Inflammatory macrophage treated with lipopolysaccharide for 4 hours (primary cell): ENCODE measurements at regions not wholly inside any gene's neighbourhood (a gene's known extent, or its start where the extent isn't known, plus 50 kb on each side); places are given as distances from the start of the nearest gene placed in this dataset.
"Not testable (repeated sequence)": the region's sequence is repeated elsewhere in the genome, so short reads cannot be mapped to it uniquely, and the experiment has no call there.

Source experiments
- DNase-seq: peaks from one replicate; pipeline ENCODE4 v3.0.0-alpha.2; 2020

GRCh38 chr1:25020851-25021590 is 90.9 kb upstream of the RUNX3 start:
- DNase-seq: no peak

DNA sequence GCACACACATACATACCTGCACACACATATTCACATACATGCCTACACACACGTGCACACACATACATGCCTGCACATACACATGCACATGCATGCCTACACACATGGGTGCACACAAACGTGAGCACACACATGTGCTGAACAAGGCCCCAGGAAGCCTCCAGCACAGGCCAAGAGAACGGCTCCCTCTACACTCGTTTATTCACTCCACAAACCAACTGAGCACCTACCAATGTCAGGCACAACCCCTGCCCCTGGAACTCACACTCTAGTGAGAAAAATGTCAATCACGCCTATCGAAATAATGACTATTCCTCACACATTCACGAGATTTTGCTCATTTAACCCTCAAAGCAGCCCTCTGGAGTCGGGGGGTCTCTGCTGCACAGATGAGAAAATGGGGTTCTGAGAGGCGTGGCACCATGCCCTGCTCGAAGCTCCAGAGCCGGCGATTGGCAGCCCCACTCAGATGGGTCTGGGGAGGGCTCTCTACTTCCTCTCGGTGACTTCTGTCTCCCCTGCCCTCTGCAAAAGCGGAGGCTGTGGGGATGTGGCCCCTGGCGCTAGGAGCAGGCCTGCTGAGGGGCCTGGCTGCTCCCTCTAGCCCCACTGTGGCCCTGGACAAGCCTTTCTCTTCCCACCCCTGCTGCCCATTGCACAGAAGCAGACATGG is 90.2 kb upstream of the RUNX3 start:
- DNase-seq: no peak

- no peak for DNase-seq
These were observed 89.5 kb upstream of the RUNX3 start for GRCh38 chr1:25019337-25020172.

DNA sequence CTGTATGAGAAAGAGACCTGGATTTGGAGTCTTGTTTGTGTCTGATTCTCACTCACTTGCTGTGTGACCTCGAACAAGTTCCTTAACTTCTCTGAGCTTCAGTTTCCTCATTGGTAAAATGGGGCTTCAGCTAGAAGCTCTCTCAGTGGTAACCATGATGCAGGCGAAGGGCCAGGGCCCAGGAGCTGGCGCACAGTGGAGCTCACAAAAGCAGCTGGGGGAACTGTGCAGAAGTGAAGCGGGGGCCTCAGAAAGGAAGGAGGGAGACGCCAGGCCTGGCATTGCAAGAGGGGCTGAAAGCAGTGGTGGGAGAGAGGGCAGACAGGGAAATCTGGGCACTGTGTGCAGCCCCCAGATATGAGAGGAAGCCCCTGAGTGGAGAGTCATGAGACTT is 88.9 kb upstream of the RUNX3 start:
- DNase-seq: no peak

DNA sequence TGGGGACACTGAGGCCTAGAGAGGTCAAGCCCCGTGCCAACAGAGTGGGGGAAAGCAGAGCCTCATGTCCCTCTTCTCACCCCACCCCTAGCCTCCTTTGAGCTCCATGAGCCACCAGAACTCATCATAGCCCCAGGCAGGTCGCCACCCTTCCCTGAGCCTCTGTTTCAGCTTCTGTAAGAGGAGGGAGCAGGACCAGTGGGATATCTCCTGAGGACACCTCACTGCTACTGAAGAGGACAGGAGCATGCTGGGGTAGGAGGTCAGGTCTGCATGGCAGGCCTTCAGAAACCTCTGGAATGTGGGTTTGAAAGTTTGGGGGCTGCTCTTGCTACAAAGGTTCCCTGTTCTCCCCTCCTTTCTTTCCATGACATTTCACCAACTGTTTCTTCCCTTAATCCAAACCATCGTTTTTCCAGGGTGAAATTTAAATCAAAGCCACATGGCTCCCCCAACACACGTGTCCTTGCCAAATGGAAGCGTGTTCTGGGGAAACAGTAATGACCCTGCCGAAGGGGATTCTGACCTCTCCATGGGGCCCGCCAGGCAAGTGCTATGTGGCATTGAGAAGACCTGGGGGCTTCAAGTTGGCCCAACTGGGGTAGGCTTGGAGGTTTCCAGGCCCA is 88.1 kb upstream of the RUNX3 start:
- DNase-seq: no peak

DNA sequence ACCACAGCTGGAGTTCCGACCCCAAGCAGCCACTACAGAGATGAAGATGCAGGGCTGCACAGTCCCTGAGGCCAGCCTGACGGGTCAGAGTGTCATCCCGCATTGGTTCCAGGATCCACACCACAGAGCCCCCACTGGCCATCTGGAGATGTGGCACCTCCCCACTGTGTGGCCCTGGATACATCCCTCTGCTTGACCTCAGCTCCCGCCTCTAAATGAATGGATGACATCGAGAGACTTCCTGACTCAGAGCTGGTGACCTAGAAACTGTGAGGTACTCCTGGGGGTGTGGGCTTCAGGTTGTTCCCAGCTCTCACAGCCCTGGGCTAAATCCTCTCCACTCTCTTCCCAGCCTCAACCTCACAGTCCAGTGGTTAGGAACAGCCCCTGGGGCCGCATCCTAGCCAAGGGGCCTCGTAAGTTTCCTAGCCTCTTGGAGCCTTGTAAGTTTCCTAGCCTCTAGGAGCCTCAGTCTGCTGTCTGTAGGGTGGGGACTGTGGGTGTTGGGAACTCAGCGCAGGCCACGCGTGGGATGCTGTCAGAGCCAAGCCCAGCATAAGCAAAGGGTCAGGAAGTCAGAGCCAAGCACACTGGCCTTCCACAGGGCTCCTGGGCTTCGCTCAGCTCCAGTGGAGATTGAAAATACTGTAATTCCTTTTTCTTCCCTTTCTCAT is 87.5 kb upstream of the RUNX3 start:
- no peak for DNase-seq

DNA sequence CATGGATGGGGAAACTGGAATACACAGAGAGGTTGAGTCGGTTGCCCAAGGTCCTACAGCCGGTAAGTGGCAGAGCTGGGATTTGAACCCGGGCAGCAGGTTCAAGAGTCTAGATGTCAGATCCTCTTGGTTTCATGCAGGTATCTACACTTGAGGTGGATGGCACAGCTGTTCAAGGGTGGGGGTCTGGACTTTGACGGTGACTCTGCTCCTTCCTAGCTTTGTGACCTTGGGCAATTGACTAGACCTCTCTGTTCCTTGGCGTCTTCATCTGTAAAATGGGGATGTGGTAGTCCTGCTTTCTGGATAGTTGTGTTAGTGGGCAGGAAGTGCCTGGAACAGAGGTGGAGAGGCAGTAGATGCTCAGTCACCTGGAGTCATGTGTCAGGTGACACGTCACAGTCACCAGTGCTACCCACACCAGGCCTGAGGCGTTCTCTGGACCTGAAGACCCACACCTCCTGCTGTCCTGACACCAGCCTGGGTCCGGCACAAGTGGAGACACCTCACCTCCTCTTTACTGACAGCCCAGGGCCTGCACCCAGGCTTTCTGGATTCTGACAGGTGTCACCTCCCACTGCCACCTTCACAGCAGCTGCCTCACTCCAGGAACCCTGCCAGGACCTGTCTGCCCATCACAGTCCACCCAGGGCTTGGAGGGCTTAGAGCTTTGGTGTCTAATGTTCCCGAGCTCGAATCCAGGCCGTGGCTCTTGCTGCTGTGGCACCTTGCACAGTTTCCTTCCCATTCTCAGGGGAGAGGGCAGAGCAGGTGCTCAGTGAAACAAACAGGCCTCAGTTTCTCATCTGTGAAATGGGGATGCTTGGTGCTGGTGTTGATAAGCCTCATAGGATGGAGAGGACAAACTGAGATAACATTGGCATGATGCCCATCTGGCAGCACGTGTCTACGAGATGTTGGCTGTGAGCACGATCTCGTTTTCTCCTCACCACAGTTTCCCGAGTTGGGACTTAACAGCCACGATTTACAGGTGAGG is 83.2 kb upstream of the RUNX3 start:
- no peak for DNase-seq

GRCh38 chr1:25011943-25012638 is 82.0 kb upstream of the RUNX3 start:
- DNase-seq: no peak

DNA sequence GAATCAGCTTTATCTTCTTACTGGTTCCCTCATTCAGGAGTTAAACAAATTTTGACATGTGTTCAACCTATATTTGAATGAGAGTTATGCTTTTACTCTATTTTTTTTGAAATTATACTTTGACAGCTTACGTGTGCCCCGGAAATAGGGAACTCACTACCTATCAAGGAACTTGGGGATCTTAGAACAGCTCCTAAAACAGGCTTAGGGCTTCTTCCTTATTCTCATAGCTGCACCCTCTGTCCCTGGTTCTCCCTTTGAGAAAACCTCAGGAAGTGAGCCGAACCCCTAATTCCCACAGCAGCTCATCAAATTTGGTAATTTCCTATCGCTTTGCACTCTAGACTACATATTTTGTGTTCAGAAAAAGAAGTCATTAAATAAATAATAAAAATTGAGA is 81.2 kb upstream of the RUNX3 start:
- no peak for DNase-seq

DNA sequence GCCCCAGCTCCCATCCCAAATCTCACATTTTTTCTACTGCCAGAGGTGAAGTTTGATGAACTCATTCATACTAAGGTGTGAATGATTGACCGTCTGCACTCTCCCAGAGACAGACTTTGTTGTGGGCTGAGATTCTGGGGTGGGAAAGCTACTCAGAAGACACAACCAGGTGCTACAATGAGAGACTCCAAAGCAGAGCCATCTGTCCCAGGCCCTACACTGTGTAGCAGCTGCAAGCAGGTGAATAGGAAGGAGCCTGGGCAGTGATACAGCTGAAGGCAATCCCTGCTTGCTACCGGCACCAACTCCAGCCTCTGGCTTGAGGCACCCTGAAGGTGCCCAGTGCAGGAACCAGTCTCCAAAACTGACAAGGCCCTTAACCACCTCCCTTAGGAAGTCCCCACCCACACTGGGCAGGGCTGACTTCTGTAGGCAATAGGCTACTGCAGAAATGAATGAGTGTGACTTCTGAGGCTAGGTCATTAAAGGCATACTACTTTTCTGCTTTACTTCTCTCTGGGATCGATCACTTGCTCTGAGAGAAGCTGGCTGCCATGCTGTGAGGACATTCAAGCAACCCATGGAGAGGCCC is 79.7 kb upstream of the RUNX3 start:
- DNase-seq: peak; percentile 81

DNA sequence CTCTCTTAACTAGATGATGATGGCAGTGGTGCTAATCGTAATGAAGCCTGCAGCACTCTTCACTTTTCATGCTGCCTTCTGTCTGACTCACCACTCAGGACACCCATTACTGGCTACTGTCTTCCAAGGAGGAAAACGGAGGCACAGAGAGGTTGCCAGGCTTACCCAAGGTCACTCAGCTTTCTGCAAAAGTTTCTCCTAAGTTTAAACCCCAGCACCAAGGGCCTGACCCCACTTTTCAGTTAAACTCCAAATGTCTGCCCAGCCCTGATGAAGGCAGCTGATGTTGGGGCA is 78.1 kb upstream of the RUNX3 start:
- no peak for DNase-seq

GRCh38 chr1:25007390-25008191 is 77.5 kb upstream of the RUNX3 start:
- not testable (repeated sequence) for DNase-seq

DNA sequence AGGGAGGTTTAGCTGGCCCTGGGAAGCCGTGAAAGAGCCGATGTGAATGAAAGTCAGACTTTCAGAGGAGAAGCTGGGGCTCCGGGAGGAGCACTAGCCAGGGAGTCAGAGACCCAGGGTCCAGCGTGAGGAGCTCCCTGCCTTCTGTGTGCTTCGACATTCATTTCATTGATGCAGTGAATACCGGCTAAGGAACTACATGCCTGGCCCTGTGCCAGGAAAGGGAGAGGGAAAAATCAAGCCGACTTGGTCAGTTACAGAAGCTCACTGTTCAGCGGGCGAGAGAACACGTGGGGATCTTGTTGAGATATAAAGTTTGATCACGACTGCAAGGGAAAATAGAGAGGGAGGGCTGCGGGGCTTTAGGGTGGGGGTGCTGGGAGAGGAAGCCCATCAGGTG is 76.7 kb upstream of the RUNX3 start:
- no peak for DNase-seq

- DNase-seq: no peak
These were observed 74.3 kb upstream of the RUNX3 start for GRCh38 chr1:25004355-25004754.

DNA sequence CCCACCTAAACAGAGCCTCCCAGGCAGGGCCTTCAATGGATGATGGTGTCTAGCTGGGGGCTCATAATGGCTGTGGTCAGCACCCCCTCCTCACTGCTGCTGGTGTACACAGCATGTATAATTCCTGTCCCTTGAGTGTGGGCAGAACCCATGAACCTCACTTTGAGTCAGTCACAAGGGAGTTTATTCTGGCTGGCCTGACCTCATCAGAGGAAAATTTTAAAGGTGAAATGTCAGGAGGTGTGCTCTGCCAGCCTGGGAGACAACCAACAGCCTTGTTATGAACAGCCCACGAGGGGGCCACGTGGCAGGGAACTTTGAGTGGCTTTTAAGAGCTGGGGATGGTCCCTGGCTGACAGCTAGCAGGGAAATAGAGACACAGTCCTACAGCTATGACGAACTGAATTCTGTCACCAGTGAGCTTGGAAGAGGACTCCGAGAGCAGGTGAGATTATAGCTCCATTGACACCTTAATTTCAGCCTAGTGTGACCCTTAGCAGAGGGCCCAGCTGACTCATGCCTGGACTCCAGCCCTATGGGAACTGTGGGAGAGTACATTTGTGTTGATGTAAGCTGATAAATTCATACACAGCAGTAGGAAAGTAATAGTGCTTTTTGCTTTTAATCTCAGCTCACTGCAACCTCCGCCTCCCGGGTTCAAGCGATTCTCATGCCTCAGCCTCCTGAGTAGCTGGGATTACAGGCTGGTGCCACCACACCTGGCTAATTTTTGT is 73.5 kb upstream of the RUNX3 start:
- DNase-seq: no peak

DNA sequence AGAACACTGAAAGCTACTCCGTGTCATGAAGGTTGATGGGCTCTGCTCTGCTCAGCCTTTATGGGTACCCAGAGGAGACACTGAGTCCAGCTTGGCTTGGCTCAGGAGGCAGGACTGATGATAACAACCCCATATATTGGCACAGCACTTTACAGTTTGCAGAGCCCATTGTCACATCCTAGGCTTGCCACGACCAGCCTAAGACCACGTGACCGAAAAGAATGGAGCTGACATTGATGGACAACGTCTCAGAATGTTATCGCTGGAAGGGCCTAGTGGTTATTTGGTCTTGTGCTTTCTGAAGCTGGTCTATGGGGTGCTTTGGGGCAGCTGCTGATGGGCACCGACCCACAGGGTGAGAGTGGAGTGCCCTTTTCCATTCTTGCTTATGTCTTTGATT is 72.9 kb upstream of the RUNX3 start:
- no peak for DNase-seq

DNA sequence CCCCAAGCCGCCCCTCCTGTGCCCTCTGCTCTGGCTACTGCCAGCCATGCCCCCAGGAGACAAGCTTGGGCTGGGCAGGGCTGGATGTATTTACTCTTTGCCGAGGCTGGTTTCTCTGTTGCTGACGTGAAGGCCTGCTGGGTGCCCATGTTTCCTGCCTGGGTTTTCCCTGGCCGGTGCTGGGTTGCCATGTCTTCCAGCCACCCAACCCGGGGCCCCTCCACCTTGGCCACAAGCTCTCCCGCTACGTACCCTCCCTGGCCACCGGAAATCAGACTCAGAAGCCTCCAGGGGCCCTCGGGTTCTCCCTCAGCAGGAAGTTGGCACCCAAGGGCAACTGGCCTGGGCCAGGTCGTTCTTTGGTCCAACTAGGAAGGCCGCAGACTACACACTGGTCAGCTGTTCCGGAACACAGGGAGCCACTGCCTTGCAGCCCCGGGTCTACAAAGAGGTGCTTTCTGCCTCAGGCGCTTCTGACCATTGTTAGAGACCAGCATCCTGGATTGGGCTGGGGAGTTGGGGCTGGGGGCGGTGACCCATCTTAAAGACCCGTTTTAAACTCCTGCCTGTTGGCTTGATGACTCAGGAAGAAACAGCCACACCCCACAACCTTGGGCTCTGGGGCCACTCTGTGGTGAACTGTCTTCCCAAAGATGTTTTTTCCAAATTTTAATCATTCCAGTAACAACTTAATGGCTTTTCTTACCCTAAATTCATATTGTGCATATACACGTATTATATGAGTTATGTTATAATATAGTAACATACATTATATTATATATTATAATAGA is 71.2 kb upstream of the RUNX3 start:
- no peak for DNase-seq

GRCh38 chr1:24999906-25000305 is 69.8 kb upstream of the RUNX3 start:
- no peak for DNase-seq
